ENCODE measurements at regions not wholly inside any gene's neighbourhood (a gene's known extent, or its start where the extent isn't known, plus 50 kb on each side); places are given as distances from the start of the nearest gene placed in this dataset.

DNA sequence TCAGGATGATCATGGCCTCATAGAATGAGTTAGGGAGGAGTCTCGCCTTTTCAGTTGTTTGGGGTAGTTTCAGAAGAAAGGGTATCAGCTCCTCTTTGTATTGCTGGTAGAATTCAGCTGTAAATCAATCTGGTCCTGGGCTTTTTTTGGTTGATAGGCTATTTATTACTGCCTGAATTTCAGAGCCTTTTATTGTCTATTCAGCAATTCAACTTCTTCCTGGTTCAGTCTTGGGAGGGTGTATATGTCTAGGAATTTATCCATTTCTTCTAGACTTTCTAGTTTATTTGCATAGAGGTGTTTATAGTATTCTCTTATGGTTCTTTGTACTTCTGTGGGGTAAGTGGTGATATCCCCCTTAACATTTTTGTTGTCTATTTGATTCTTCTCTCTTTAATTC lies 1024.2 kb downstream of the DIPK2A start:
- Mint-ChIP-seq H3K27me3 (no peaks in the 10 kb centered on the region), H3K9me3 (ENCODE audit: low read depth) (peaks cover 39% of the 10 kb centered on the region), H3K4me1 (ENCODE audit: low read depth) (peaks cover 18% of the 10 kb centered on the region), H3K27ac (no peak overlapping the region), H3K4me3 (ENCODE audit: low read depth) (no peak overlapping the region), H3K36me3 (ENCODE audit: insufficient read depth) (no peaks in the 10 kb centered on the region)
- TF ChIP-seq, protein P1, sequence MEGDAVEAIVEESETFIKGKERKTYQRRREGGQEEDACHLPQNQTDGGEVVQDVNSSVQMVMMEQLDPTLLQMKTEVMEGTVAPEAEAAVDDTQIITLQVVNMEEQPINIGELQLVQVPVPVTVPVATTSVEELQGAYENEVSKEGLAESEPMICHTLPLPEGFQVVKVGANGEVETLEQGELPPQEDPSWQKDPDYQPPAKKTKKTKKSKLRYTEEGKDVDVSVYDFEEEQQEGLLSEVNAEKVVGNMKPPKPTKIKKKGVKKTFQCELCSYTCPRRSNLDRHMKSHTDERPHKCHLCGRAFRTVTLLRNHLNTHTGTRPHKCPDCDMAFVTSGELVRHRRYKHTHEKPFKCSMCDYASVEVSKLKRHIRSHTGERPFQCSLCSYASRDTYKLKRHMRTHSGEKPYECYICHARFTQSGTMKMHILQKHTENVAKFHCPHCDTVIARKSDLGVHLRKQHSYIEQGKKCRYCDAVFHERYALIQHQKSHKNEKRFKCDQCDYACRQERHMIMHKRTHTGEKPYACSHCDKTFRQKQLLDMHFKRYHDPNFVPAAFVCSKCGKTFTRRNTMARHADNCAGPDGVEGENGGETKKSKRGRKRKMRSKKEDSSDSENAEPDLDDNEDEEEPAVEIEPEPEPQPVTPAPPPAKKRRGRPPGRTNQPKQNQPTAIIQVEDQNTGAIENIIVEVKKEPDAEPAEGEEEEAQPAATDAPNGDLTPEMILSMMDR (IDR thresholded peaks at IDR 0.05; ENCODE audit: unreplicated experiment), result no peak
- DNase-seq (ENCODE audit: low spot score, unreplicated experiment), result no peak

DNA sequence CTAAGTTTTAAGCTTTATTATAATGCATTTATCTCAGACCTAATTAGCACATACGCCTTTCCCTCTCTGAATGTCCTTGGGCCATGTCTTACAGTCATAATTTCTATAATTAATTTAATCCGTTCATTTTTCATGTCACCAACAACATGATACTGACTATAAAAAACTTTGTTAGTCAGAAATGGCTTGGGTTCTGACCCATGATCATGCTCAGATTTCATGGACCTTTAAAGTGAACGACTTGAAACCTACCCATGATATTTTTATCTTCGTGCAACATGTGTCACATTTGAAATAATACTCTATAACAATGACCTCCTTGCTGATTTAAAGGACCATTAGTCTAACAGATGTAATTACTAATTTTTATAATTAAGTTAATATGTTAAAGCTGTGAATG lies 1033.8 kb downstream of the DIPK2A start:
- TF ChIP-seq, protein P1 (IDR thresholded peaks at IDR 0.05; ENCODE audit: unreplicated experiment), result no peak
- H3K4me1 Mint-ChIP-seq (ENCODE audit: low read depth), result peaks cover 12% of the 10 kb centered on the region
- no peaks in the 10 kb centered on the region for H3K36me3 Mint-ChIP-seq (ENCODE audit: insufficient read depth)
- peaks cover 27% of the 10 kb centered on the region for H3K9me3 Mint-ChIP-seq (ENCODE audit: low read depth)
- no peak overlapping the region for H3K27ac Mint-ChIP-seq
- H3K27me3 Mint-ChIP-seq, result no peaks in the 10 kb centered on the region
- no peak overlapping the region for H3K4me3 Mint-ChIP-seq (ENCODE audit: low read depth)
- no peak for DNase-seq (ENCODE audit: low spot score, unreplicated experiment)

DNA sequence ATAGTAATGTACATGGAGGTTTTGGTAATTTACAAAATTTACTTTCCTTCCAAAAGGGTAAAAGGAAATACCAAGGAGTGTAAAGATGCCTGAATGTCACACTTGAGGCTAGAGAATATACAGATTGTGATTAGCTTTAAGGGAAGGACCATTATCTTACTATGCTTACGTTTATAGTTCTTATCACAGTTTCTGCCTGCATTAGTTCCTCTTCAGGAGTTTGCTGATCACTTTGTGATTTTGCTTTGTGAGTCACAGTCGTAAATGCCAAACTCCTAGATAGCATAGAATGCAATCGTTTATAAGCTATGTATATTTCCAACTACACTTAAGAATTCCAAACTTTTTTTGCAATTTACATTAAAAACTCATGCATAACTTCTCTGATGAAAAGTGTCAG lies 1034.6 kb downstream of the DIPK2A start:
- TF ChIP-seq, protein P1 (IDR thresholded peaks at IDR 0.05; ENCODE audit: unreplicated experiment), result no peak
- Mint-ChIP-seq H3K4me3 (ENCODE audit: low read depth) (no peak overlapping the region), H3K36me3 (ENCODE audit: insufficient read depth) (no peaks in the 10 kb centered on the region), H3K9me3 (ENCODE audit: low read depth) (peaks cover 25% of the 10 kb centered on the region), H3K27ac (no peak overlapping the region), H3K27me3 (no peaks in the 10 kb centered on the region), H3K4me1 (ENCODE audit: low read depth) (peaks cover 18% of the 10 kb centered on the region)
- DNase-seq (ENCODE audit: low spot score, unreplicated experiment), result no peak

DNA sequence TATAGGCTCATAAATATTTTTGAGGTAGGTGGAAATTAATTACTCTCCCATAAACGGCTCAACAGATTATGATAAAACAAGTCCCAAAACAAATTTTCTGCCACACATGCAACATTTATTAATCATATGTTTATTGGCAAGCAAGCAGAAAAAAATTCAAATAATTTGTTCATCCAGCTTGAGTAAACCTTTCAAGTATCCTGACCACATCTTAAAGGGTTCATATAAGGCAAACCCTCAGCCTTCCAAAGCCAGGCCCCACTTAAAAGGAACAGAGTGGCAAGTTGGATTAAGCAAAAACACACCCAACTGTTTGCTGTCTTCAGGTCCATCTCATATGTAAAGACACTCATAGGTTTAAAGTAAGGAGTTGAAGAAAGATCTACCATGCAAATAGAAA lies 1042.3 kb downstream of the DIPK2A start:
- Mint-ChIP-seq H3K4me1 (ENCODE audit: low read depth) (peaks cover 16% of the 10 kb centered on the region), H3K4me3 (ENCODE audit: low read depth) (no peak overlapping the region), H3K36me3 (ENCODE audit: insufficient read depth) (no peaks in the 10 kb centered on the region), H3K9me3 (ENCODE audit: low read depth) (peaks cover 13% of the 10 kb centered on the region), H3K27ac (no peak overlapping the region), H3K27me3 (no peaks in the 10 kb centered on the region)
- DNase-seq (ENCODE audit: low spot score, unreplicated experiment), result no peak
- TF ChIP-seq, protein P1 (IDR thresholded peaks at IDR 0.05; ENCODE audit: unreplicated experiment), result no peak

DNA sequence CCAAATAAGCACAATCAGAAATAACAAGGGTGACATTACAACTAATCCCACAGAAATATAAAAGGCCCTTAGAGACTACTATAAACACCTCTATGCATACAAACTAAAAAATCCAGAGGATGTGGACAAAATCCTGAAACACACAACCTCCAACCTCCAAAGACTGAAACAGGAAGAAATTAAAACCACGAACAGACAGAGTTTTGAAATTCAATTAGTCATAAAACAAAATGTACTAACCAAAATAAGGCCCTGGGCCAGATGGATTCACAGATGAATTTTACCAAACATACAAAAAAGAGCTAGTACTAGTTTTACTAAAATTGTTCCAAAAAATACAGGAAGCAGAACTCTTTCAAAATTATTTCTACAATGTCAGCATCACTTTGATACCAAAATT lies 1043.6 kb downstream of the DIPK2A start:
- H3K27me3 Mint-ChIP-seq, result no peaks in the 10 kb centered on the region
- H3K27ac Mint-ChIP-seq, result no peak overlapping the region
- peaks cover 13% of the 10 kb centered on the region for H3K9me3 Mint-ChIP-seq (ENCODE audit: low read depth)
- DNase-seq (ENCODE audit: low spot score, unreplicated experiment), result no peak
- no peak overlapping the region for H3K4me3 Mint-ChIP-seq (ENCODE audit: low read depth)
- no peaks in the 10 kb centered on the region for H3K36me3 Mint-ChIP-seq (ENCODE audit: insufficient read depth)
- TF ChIP-seq, protein P1 (IDR thresholded peaks at IDR 0.05; ENCODE audit: unreplicated experiment), result no peak
- peaks cover 13% of the 10 kb centered on the region for H3K4me1 Mint-ChIP-seq (ENCODE audit: low read depth)

Measured in progenitor cell of endocrine pancreas (in vitro differentiated cells).